B cell (primary cell): ENCODE measurements at regions not wholly inside any gene's neighbourhood (a gene's known extent, or its start where the extent isn't known, plus 50 kb on each side); places are given as distances from the start of the nearest gene placed in this dataset.

ENCODE experiments used
- ATAC-seq: fragments of 200-7000 bp; cut with Tn5 transposase; one replicate; pipeline ENCODE4 v1.10.0; 2021; ENCODE audit warnings: low read depth, mild to moderate bottlenecking, moderate number of reproducible peaks, moderate library complexity
- CTCF ChIA-PET: fragments of 350-600 bp; sonication (Branson Sonifier 250); formaldehyde crosslinking; loops from one replicate; lab custom pipeline; 2021; ENCODE audit warnings: antibody characterized with exemption, inconsistent platforms; lab: Charles Lee
- POLR2A ChIA-PET: fragments of 350-600 bp; sonication (Branson Sonifier 250); formaldehyde crosslinking; loops from one replicate; lab custom pipeline; 2021; ENCODE audit warnings: antibody characterized with exemption; lab: Charles Lee
- DNase-seq: peaks from one replicate; pipeline ENCODE4 v3.0.0; 2013
- H2AFZ ChIP-seq: 2 replicates; pipeline ENCODE4 v1.6.1; 2012; ENCODE audit warnings: mild to moderate bottlenecking, low read depth, low read length; ENCODE audit not compliant: insufficient read depth, poor library complexity, severe bottlenecking
- H3K27ac ChIP-seq, 2 donors: 1 replicate in 1 of 2; 2 replicates in 1 of 2; pipeline ENCODE4 v1.5.1; 2012 to 2013; ENCODE audit warnings: low read length in 2 of 2, mild to moderate bottlenecking in 2 of 2, moderate library complexity in 1 of 2
- H3K27me3 ChIP-seq, 4 experiments: fragments of 200-600 bp in 1 of 4; sonication (generic) in 1 of 4; replicated peaks in 1 of 4; 1 replicate in 2 of 4; 2 replicates in 2 of 4; pipeline versions ENCODE4 v1.6.1 to v1.7.0; 2013 to 2016; ENCODE audit warnings: low read length in 3 of 4, mild to moderate bottlenecking in 2 of 4, mixed read lengths in 1 of 4, moderate library complexity in 1 of 4; ENCODE audit not compliant: insufficient read depth in 4 of 4, control insufficient read depth in 3 of 4; ENCODE audit errors: control extremely low read depth in 1 of 4
- H3K36me3 ChIP-seq, 2 experiments: replicated peaks in 1 of 2; 1 replicate in 1 of 2; 2 replicates in 1 of 2; pipeline versions ENCODE4 v1.6.1 to v1.7.1; 2013; ENCODE audit warnings: low read length in 1 of 2; ENCODE audit not compliant: insufficient read depth in 2 of 2, control insufficient read depth in 1 of 2; ENCODE audit errors: control extremely low read depth in 1 of 2, extremely low read depth in 1 of 2
- H3K4me1 ChIP-seq, 2 donors: fragments of 200-600 bp in 1 of 2; sonication (generic) in 1 of 2; 1 replicate in 1 of 2; 2 replicates in 1 of 2; pipeline versions ENCODE4 v1.5.1 to v1.6.1; 2013 to 2017; ENCODE audit warnings: low read length in 2 of 2; ENCODE audit not compliant: control insufficient read depth in 2 of 2, insufficient read depth in 2 of 2
- H3K4me2 ChIP-seq: replicated peaks from 2 replicates; pipeline ENCODE3; 2012; ENCODE audit warnings: mild to moderate bottlenecking, low read depth, low read length; ENCODE audit not compliant: poor library complexity, severe bottlenecking
- H3K4me3 ChIP-seq, 5 experiments: fragments of 200-600 bp in 1 of 5; sonication (generic) in 1 of 5; 1 replicate in 3 of 5; 2 replicates in 2 of 5; pipeline versions ENCODE4 v1.5.1 to v1.7.0; 2011 to 2016; ENCODE audit warnings: low read length in 4 of 5, mild to moderate bottlenecking in 4 of 5, low read depth in 2 of 5, control low read depth in 1 of 5, moderate library complexity in 1 of 5; ENCODE audit not compliant: insufficient read depth in 1 of 5; ENCODE audit errors: control extremely low read depth in 1 of 5, extremely low read depth in 1 of 5
- H3K79me2 ChIP-seq: fragments of 200-600 bp; sonication (generic); one replicate; pipeline ENCODE4 v1.6.0; 2016; ENCODE audit warnings: low read length; ENCODE audit not compliant: control insufficient read depth, insufficient read depth
- H3K9ac ChIP-seq: fragments of 200-600 bp; sonication (generic); 2 replicates; pipeline ENCODE4 v1.6.1; 2017; ENCODE audit warnings: mild to moderate bottlenecking, low read length, moderate library complexity
- H3K9me3 ChIP-seq, 3 donors: one replicate each; pipeline versions ENCODE4 v1.6.1 to v1.7.1; 2013; ENCODE audit warnings: low read length in 2 of 3; ENCODE audit not compliant: control insufficient read depth in 2 of 3, insufficient read depth in 1 of 3; ENCODE audit errors: control extremely low read depth in 1 of 3
- H4K20me1 ChIP-seq: 2 replicates; pipeline ENCODE4 v1.6.0; 2012; ENCODE audit warnings: mild to moderate bottlenecking, low read length; ENCODE audit not compliant: insufficient read depth, control insufficient read depth, poor library complexity, severe bottlenecking
- H3K27ac Mint-ChIP-seq: one replicate; pipeline ENCODE4 v1.8.0; 2021; ENCODE audit warnings: mixed read lengths
- H3K27me3 Mint-ChIP-seq: one replicate; pipeline ENCODE4 v1.8.0; 2021; ENCODE audit warnings: mixed read lengths
- H3K4me1 Mint-ChIP-seq: one replicate; pipeline ENCODE4 v1.8.0; 2021; ENCODE audit warnings: mixed read lengths
- H3K4me3 Mint-ChIP-seq: one replicate; pipeline ENCODE4 v1.8.0; 2021; ENCODE audit warnings: mixed read lengths
- H3K9me3 Mint-ChIP-seq: one replicate; pipeline ENCODE4 v1.8.0; 2022; ENCODE audit warnings: mixed read lengths; ENCODE audit not compliant: insufficient read depth
- EZH2 ChIP-seq: IDR thresholded peaks from 2 replicates; pipeline ENCODE4 v1.6.1; 2012; ENCODE audit warnings: borderline replicate concordance, low read depth, mild to moderate bottlenecking, moderate library complexity, low read length; ENCODE audit not compliant: insufficient read depth, poor library complexity, severe bottlenecking
- WGBS: methylation state at CpG from one replicate; pipeline ENCODE4 v1.1.5; 2013; ENCODE audit warnings: missing lambda C conversion rate; ENCODE audit not compliant: insufficient coverage; 5-methylcytosine and 5-hydroxymethylcytosine counted together
- intact Hi-C: fragments of 100-400 bp; cut with micrococcal nuclease; formaldehyde crosslinking; loops from one replicate; pipeline ENCODE4 v1.10.0; 2022
- TF ChIP-seq, protein P1 (sequence below): fragments of 200-600 bp; IDR thresholded peaks from one replicate; pipeline ENCODE4 v1.8.0; 2022; ENCODE audit warnings: antibody characterized with exemption, mild to moderate bottlenecking

GRCh38 chr6:4294636-4295035 is 159.3 kb upstream of the ECI2 start:
- Mint-ChIP-seq H3K27me3 (peaks cover 11% of the 10 kb centered on the region), H3K4me1 (no peaks in the 10 kb centered on the region), H3K9me3 (no peaks in the 10 kb centered on the region), H3K4me3 (no peak overlapping the region), H3K27ac (no peak overlapping the region)
- H2AFZ ChIP-seq, result no peak overlapping the region
- H3K9ac ChIP-seq, result no peak overlapping the region
- no peak overlapping the region for H3K27ac ChIP-seq
- TF ChIP-seq EZH2, result no peak
- TF ChIP-seq, protein P1, sequence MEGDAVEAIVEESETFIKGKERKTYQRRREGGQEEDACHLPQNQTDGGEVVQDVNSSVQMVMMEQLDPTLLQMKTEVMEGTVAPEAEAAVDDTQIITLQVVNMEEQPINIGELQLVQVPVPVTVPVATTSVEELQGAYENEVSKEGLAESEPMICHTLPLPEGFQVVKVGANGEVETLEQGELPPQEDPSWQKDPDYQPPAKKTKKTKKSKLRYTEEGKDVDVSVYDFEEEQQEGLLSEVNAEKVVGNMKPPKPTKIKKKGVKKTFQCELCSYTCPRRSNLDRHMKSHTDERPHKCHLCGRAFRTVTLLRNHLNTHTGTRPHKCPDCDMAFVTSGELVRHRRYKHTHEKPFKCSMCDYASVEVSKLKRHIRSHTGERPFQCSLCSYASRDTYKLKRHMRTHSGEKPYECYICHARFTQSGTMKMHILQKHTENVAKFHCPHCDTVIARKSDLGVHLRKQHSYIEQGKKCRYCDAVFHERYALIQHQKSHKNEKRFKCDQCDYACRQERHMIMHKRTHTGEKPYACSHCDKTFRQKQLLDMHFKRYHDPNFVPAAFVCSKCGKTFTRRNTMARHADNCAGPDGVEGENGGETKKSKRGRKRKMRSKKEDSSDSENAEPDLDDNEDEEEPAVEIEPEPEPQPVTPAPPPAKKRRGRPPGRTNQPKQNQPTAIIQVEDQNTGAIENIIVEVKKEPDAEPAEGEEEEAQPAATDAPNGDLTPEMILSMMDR, result no peak
- no peak overlapping the region for H3K4me2 ChIP-seq
- no peaks in the 10 kb centered on the region for H3K4me1 ChIP-seq
- no peaks in the 10 kb centered on the region for H3K27me3 ChIP-seq
- no peaks in the 10 kb centered on the region for H3K79me2 ChIP-seq
- POLR2A ChIA-PET, result no interaction called here
- 93% methylated on average over 6 of the region's 9 CpGs for WGBS
- CTCF ChIA-PET, result no interaction called here
- H3K9me3 ChIP-seq, result peaks cover 0 to 6% (median 0%) of the 10 kb centered on the region in 3 donors
- H4K20me1 ChIP-seq, result no peaks in the 10 kb centered on the region
- no peak for DNase-seq
- intact Hi-C loops, result no loop called here
- H3K36me3 ChIP-seq, result no peaks in the 10 kb centered on the region
- no peak for ATAC-seq
- H3K4me3 ChIP-seq, result no peak overlapping the region

- ATAC-seq, result no peak
- Mint-ChIP-seq H3K4me1 (no peaks in the 10 kb centered on the region), H3K4me3 (no peak overlapping the region), H3K27ac (no peak overlapping the region), H3K27me3 (peaks cover 24% of the 10 kb centered on the region), H3K9me3 (no peaks in the 10 kb centered on the region)
- Histone ChIP-seq H3K4me2 (no peak overlapping the region), H3K79me2 (no peaks in the 10 kb centered on the region), H3K4me1 (no peaks in the 10 kb centered on the region), H3K27ac (no peak overlapping the region), H3K9me3 (no peaks in the 10 kb centered on the region), H2AFZ (no peak overlapping the region), H3K9ac (no peak overlapping the region), H3K27me3 (peaks cover 0 to 4% (median 0%) of the 10 kb centered on the region in 4 experiments), H3K4me3 (no peak overlapping the region), H4K20me1 (no peaks in the 10 kb centered on the region), H3K36me3 (no peaks in the 10 kb centered on the region)
- ChIA-PET POLR2A (no interaction called here), CTCF (interaction anchor here (0.9 kb wide), 1 partner anchor 10 kb away, joined by 3 read pairs; no protein-coding TSS in a partner anchor)
- intact Hi-C loops, result no loop called here
- WGBS, result 91% methylated on average over 3 of the region's 11 CpGs
- no peak for TF ChIP-seq EZH2
- TF ChIP-seq, protein P1, result no peak
- no peak for DNase-seq
These were observed 156.4 kb upstream of the ECI2 start for GRCh38 chr6:4291453-4292403.
